MM.1S (cell line): ENCODE measurements at regions not wholly inside any gene's neighbourhood (a gene's known extent, or its start where the extent isn't known, plus 50 kb on each side); places are given as distances from the start of the nearest gene placed in this dataset.
A peak's percentile ranks its signal among the peaks of the same experiment; 100 is the strongest.

Source experiments
- DNase-seq: peaks from one replicate; pipeline ENCODE4 v3.0.0-alpha.2; 2015
- H2AFZ ChIP-seq: fragments of 300-600 bp; sonication (generic); 2 replicates; pipeline ENCODE4 v1.6.0; 2016; ENCODE audit warnings: antibody characterized with exemption, low read length
- H3F3A ChIP-seq: fragments of 300-600 bp; sonication (generic); 2 replicates; pipeline ENCODE4 v1.6.1; 2016; ENCODE audit warnings: mild to moderate bottlenecking, antibody characterized with exemption, low read length, moderate library complexity, mixed read lengths; ENCODE audit not compliant: insufficient read depth
- H3K27ac ChIP-seq: fragments of 300-600 bp; sonication (generic); 2 replicates; pipeline ENCODE4 v1.5.1; 2016; ENCODE audit warnings: mild to moderate bottlenecking, low read length
- H3K27me3 ChIP-seq: fragments of 300-600 bp; sonication (generic); replicated peaks from 2 replicates; pipeline ENCODE4 v1.6.0; 2016; ENCODE audit warnings: low read length; ENCODE audit not compliant: insufficient read depth
- H3K36me3 ChIP-seq: fragments of 300-600 bp; sonication (generic); replicated peaks from 2 replicates; pipeline ENCODE4 v1.6.1; 2016; ENCODE audit warnings: mild to moderate bottlenecking, low read length, mixed read lengths; ENCODE audit not compliant: insufficient read depth
- H3K4me1 ChIP-seq: fragments of 300-600 bp; sonication (generic); 2 replicates; pipeline ENCODE4 v1.6.1; 2016; ENCODE audit warnings: low read length, mixed read lengths
- H3K4me2 ChIP-seq: fragments of 300-600 bp; sonication (generic); 2 replicates; pipeline ENCODE4 v1.6.0; 2016; ENCODE audit warnings: low read depth, low read length
- H3K4me3 ChIP-seq: fragments of 300-600 bp; sonication (generic); 2 replicates; pipeline ENCODE4 v1.5.1; 2016; ENCODE audit warnings: low read length, mixed read lengths
- H3K79me2 ChIP-seq: fragments of 300-600 bp; sonication (generic); 2 replicates; pipeline ENCODE4 v1.6.1; 2016; ENCODE audit warnings: mixed run types, low read length, mixed read lengths
- H3K9ac ChIP-seq: fragments of 300-600 bp; sonication (generic); 2 replicates; pipeline ENCODE4 v1.6.1; 2016; ENCODE audit warnings: low read length, mixed read lengths
- H3K9me2 ChIP-seq: fragments of 300-600 bp; sonication (generic); replicated peaks from 2 replicates; pipeline ENCODE4 v1.6.1; 2016; ENCODE audit warnings: mild to moderate bottlenecking, low read length, mixed read lengths; ENCODE audit not compliant: insufficient read depth
- H3K9me3 ChIP-seq: fragments of 300-600 bp; sonication (generic); replicated peaks from 2 replicates; pipeline ENCODE4 v1.6.1; 2016; ENCODE audit warnings: mild to moderate bottlenecking, low read length, mixed read lengths; ENCODE audit not compliant: insufficient read depth
- H4K20me1 ChIP-seq: fragments of 300-600 bp; sonication (generic); 2 replicates; pipeline ENCODE4 v1.6.1; 2016; ENCODE audit warnings: mild to moderate bottlenecking, low read length, moderate library complexity, mixed read lengths; ENCODE audit not compliant: insufficient read depth
- CTCF ChIP-seq: fragments of 300-600 bp; sonication (generic); IDR thresholded peaks from 2 replicates; pipeline ENCODE4 v1.5.1; 2016; ENCODE audit warnings: antibody characterized with exemption, low read length, mixed read lengths
- EZH2 ChIP-seq: fragments of 300-600 bp; sonication (generic); optimal IDR thresholded peaks from 2 replicates; pipeline ENCODE3; 2017; ENCODE audit warnings: low read depth, mild to moderate bottlenecking, antibody characterized with exemption, low read length, mixed read lengths
- EZH2phosphoT487 ChIP-seq: fragments of 300-600 bp; sonication (generic); IDR thresholded peaks from 2 replicates; pipeline ENCODE4 v1.6.1; 2018; ENCODE audit warnings: antibody characterized with exemption, low read length

GRCh38 chr20:47859278-47859677 lies 74.0 kb upstream of the SULF2 start:
- Histone ChIP-seq H3F3A (peaks cover 4% of the 10 kb centered on the region; the same call in 1 of the 2 replicates), H3K36me3 (no peaks in the 10 kb centered on the region), H4K20me1 (no peaks in the 10 kb centered on the region), H3K4me1 (peaks cover 31% of the 10 kb centered on the region), H3K79me2 (no peaks in the 10 kb centered on the region), H3K4me3 (no peak overlapping the region), H3K27me3 (no peaks in the 10 kb centered on the region), H3K9ac (no peak overlapping the region), H3K27ac (no peak overlapping the region), H2AFZ (no peak overlapping the region), H3K9me3 (no peaks in the 10 kb centered on the region), H3K9me2 (no peaks in the 10 kb centered on the region), H3K4me2 (no peak overlapping the region)
- no peak for TF ChIP-seq CTCF
- no peak for TF ChIP-seq EZH2phosphoT487
- no peak for TF ChIP-seq EZH2
- DNase-seq: no peak

- Histone ChIP-seq H3K36me3 (no peaks in the 10 kb centered on the region), H3F3A (peaks cover 4% of the 10 kb centered on the region; the same call in 1 of the 2 replicates), H3K79me2 (no peaks in the 10 kb centered on the region), H3K4me2 (peak overlapping the region; percentile 26; the same call in 1 of the 2 replicates), H3K27ac (peak overlapping the region; percentile 77; the same call in 1 of the 2 replicates), H3K9me3 (no peaks in the 10 kb centered on the region), H3K4me3 (no peak overlapping the region), H3K27me3 (no peaks in the 10 kb centered on the region), H3K9me2 (no peaks in the 10 kb centered on the region), H2AFZ (peak overlapping the region; percentile 65; the same call in 1 of the 2 replicates), H3K9ac (no peak overlapping the region; the same call in 1 of the 2 replicates), H3K4me1 (peaks cover 31% of the 10 kb centered on the region), H4K20me1 (no peaks in the 10 kb centered on the region)
- no peak for DNase-seq
- no peak for TF ChIP-seq CTCF
- TF ChIP-seq EZH2phosphoT487: no peak
- no peak for TF ChIP-seq EZH2
Measured at GRCh38 chr20:47857569-47858464, 72.5 kb upstream of the SULF2 start.

GRCh38 chr20:47857187-47857568 lies 71.9 kb upstream of the SULF2 start:
- DNase-seq: peak; percentile 78
- H3K4me1 ChIP-seq: peaks cover 31% of the 10 kb centered on the region
- H3K9me3 ChIP-seq: no peaks in the 10 kb centered on the region
- H3F3A ChIP-seq: peaks cover 4% of the 10 kb centered on the region; the same call in 1 of the 2 replicates
- peak overlapping the region; percentile 77; the same call in 1 of the 2 replicates for H3K27ac ChIP-seq
- no peaks in the 10 kb centered on the region for H3K9me2 ChIP-seq
- H4K20me1 ChIP-seq: no peaks in the 10 kb centered on the region
- no peak for TF ChIP-seq CTCF
- TF ChIP-seq EZH2phosphoT487: no peak
- no peak for TF ChIP-seq EZH2
- peak overlapping the region; percentile 26; the same call in 1 of the 2 replicates for H3K4me2 ChIP-seq
- no peaks in the 10 kb centered on the region for H3K36me3 ChIP-seq
- H3K9ac ChIP-seq: peak overlapping the region; percentile 46
- H3K79me2 ChIP-seq: no peaks in the 10 kb centered on the region
- H3K4me3 ChIP-seq: no peak overlapping the region
- no peaks in the 10 kb centered on the region for H3K27me3 ChIP-seq
- H2AFZ ChIP-seq: peak overlapping the region; percentile 65
